IMR-90 (cell line): ENCODE measurements at regions not wholly inside any gene's neighbourhood (a gene's known extent, or its start where the extent isn't known, plus 50 kb on each side); places are given as distances from the start of the nearest gene placed in this dataset.
"Not testable (repeated sequence)": the region's sequence is repeated elsewhere in the genome, so short reads cannot be mapped to it uniquely, and the experiment has no call there.

ENCODE experiments used
- ATAC-seq: fragments of 200-7000 bp; cut with Tn5 transposase; 2 replicates; pipeline ENCODE4 v1.9.1; 2020; ENCODE audit warnings: low read depth, mild to moderate bottlenecking, moderate library complexity
- BruUV-seq: library from RNA; stranded (reverse); fragments of 400-500 nt; replicated peaks from 2 replicates; lab custom pipeline; 2021; lab: Mats Ljungman, UMichigan
- CTCF ChIA-PET: fragments of 300-600 bp; formaldehyde crosslinking; extraction: SDS; loops from one replicate; lab custom pipeline; 2021; ENCODE audit warnings: antibody characterized with exemption; lab: Yijun Ruan, JAX
- POLR2A ChIA-PET: fragments of 300-600 bp; sonication (Branson Sonifier 250); formaldehyde crosslinking; loops from one replicate; lab custom pipeline; 2022; ENCODE audit warnings: antibody characterized with exemption; ENCODE audit not compliant: unreplicated experiment; lab: Charles Lee
- DNase-seq: peaks from one replicate; pipeline ENCODE4 v3.0.0; 2013
- H2AFZ ChIP-seq: replicated peaks from 2 replicates; pipeline ENCODE3; 2013; ENCODE audit warnings: low read length, mild to moderate bottlenecking; ENCODE audit not compliant: poor library complexity
- H2AK5ac ChIP-seq: 2 replicates; pipeline ENCODE4 v1.6.1; 2013; ENCODE audit warnings: low read depth, low read length, inconsistent platforms
- H2AK9ac ChIP-seq: replicated peaks from 2 replicates; pipeline ENCODE3; 2013; ENCODE audit warnings: mild to moderate bottlenecking, low read depth, low read length, moderate library complexity; ENCODE audit not compliant: poor library complexity
- H2BK120ac ChIP-seq: 2 replicates; pipeline ENCODE4 v1.6.1; 2013; ENCODE audit warnings: low read depth, low read length, inconsistent platforms
- H2BK15ac ChIP-seq: 3 replicates; pipeline ENCODE4 v1.6.1; 2013; ENCODE audit warnings: low read depth, low read length, inconsistent platforms
- H2BK20ac ChIP-seq: 2 replicates; pipeline ENCODE4 v1.6.1; 2013; ENCODE audit warnings: low read depth, mild to moderate bottlenecking, inconsistent platforms, low read length, moderate library complexity
- H2BK5ac ChIP-seq: 2 replicates; pipeline ENCODE4 v1.6.1; 2013; ENCODE audit warnings: mild to moderate bottlenecking, low read depth, low read length, inconsistent platforms; ENCODE audit not compliant: poor library complexity, severe bottlenecking
- H3K14ac ChIP-seq: replicated peaks from 2 replicates; pipeline ENCODE4 v1.6.1; 2013; ENCODE audit warnings: low read depth, low read length, inconsistent platforms
- H3K18ac ChIP-seq: 2 replicates; pipeline ENCODE4 v1.6.1; 2013; ENCODE audit warnings: low read depth, low read length, control low read depth
- H3K23ac ChIP-seq: 2 replicates; pipeline ENCODE4 v1.6.1; 2013; ENCODE audit warnings: low read depth, low read length, inconsistent platforms
- H3K27ac ChIP-seq: 2 replicates; pipeline ENCODE4 v1.5.1; 2013; ENCODE audit warnings: mild to moderate bottlenecking, control low read depth, low read length; ENCODE audit not compliant: insufficient read depth
- H3K27me3 ChIP-seq: 2 replicates; pipeline ENCODE4 v1.6.1; 2013; ENCODE audit warnings: low read length; ENCODE audit not compliant: control insufficient read depth, insufficient read depth
- H3K36me3 ChIP-seq: 2 replicates; pipeline ENCODE4 v1.6.1; 2013; ENCODE audit warnings: low read length, mixed read lengths; ENCODE audit not compliant: control insufficient read depth, insufficient read depth
- H3K4ac ChIP-seq: 2 replicates; pipeline ENCODE4 v1.6.1; 2013; ENCODE audit warnings: low read depth, low read length, inconsistent platforms
- H3K4me1 ChIP-seq: 2 replicates; pipeline ENCODE4 v1.6.1; 2013; ENCODE audit warnings: low read length, mixed read lengths; ENCODE audit not compliant: control insufficient read depth, insufficient read depth
- H3K4me2 ChIP-seq: 2 replicates; pipeline ENCODE4 v1.6.1; 2013; ENCODE audit warnings: low read depth, mild to moderate bottlenecking, control low read depth, low read length, moderate library complexity
- H3K4me3 ChIP-seq: 2 replicates; pipeline ENCODE4 v1.5.1; 2013; ENCODE audit warnings: low read depth, mild to moderate bottlenecking, control low read depth, low read length, moderate library complexity; ENCODE audit not compliant: insufficient read depth
- H3K56ac ChIP-seq: 2 replicates; pipeline ENCODE4 v1.6.1; 2013; ENCODE audit warnings: low read length, inconsistent platforms; ENCODE audit not compliant: insufficient read depth; ENCODE audit errors: extremely low read depth
- H3K79me1 ChIP-seq, 2 experiments: 2 replicates each; pipeline ENCODE4 v1.6.1; 2013; ENCODE audit warnings: low read length in 2 of 2, inconsistent platforms in 1 of 2, low read depth in 1 of 2
- H3K9ac ChIP-seq: 2 replicates; pipeline ENCODE4 v1.6.1; 2013; ENCODE audit warnings: low read depth, low read length, control low read depth
- H3K9me1 ChIP-seq: 2 replicates; pipeline ENCODE4 v1.6.1; 2013; ENCODE audit warnings: low read length, inconsistent platforms; ENCODE audit not compliant: insufficient read depth
- H3K9me3 ChIP-seq: 2 replicates; pipeline ENCODE4 v1.6.1; 2013; ENCODE audit warnings: low read length; ENCODE audit not compliant: control insufficient read depth, insufficient read depth
- H4K20me1 ChIP-seq: 2 replicates; pipeline ENCODE4 v1.6.1; 2013; ENCODE audit warnings: low read length, inconsistent platforms; ENCODE audit not compliant: insufficient read depth
- H4K5ac ChIP-seq: 2 replicates; pipeline ENCODE4 v1.6.1; 2013; ENCODE audit warnings: mild to moderate bottlenecking, low read depth, low read length, control low read depth
- H4K8ac ChIP-seq, 2 experiments: 2 replicates each; pipeline ENCODE4 v1.6.1; 2013; ENCODE audit warnings: low read depth in 2 of 2, low read length in 2 of 2, control low read depth in 1 of 2, inconsistent platforms in 1 of 2
- H4K91ac ChIP-seq: 2 replicates; pipeline ENCODE4 v1.6.1; 2013; ENCODE audit warnings: low read depth, low read length, inconsistent platforms; ENCODE audit not compliant: insufficient read depth
- WGBS, 2 experiments: methylation state at CpG; one replicate each; pipeline versions ENCODE4 v1.1.5 to v1.1.7; 2013; ENCODE audit warnings: missing lambda C conversion rate in 2 of 2; ENCODE audit not compliant: insufficient read length in 1 of 2; ENCODE audit errors: extremely low coverage in 2 of 2; 5-methylcytosine and 5-hydroxymethylcytosine counted together
- dilution Hi-C: fragments of 300-500 bp; cut with HindIII; formaldehyde crosslinking; loops from one replicate; pipeline ENCODE4 v1.14.3; 2018; ENCODE audit warnings: low sequenced_read_pairs; ENCODE audit not compliant: unreplicated experiment
- in situ Hi-C: fragments of 300-500 bp; cut with MboI; formaldehyde crosslinking; loops from 3 replicates; pipeline ENCODE4 v1.14.3; 2019; ENCODE audit warnings: low sequenced_read_pairs, inconsistent platforms, mixed read lengths
- intact Hi-C: fragments of 100-400 bp; cut with micrococcal nuclease; formaldehyde crosslinking; loops from 2 replicates; pipeline ENCODE4 v1.10.0; 2022

GRCh38 chrX:140138492-140138891 lies 173.2 kb upstream of the CXorf66 start:
- H3K18ac ChIP-seq, CTCF ChIA-PET: not testable (repeated sequence)

GRCh38 chrX:140138065-140138464 lies 172.7 kb upstream of the CXorf66 start:
- H3K36me3 ChIP-seq, CTCF ChIA-PET, H4K8ac ChIP-seq, H2BK15ac ChIP-seq, ATAC-seq, H3K27me3 ChIP-seq, H2AFZ ChIP-seq, H3K9ac ChIP-seq, BruUV-seq, H4K20me1 ChIP-seq, H3K4ac ChIP-seq, H3K18ac ChIP-seq, H3K79me1 ChIP-seq, H3K23ac ChIP-seq, POLR2A ChIA-PET, H3K9me3 ChIP-seq, H2AK5ac ChIP-seq, H2BK5ac ChIP-seq, H3K27ac ChIP-seq, H3K56ac ChIP-seq, H3K4me1 ChIP-seq, H3K4me2 ChIP-seq, intact Hi-C loops, H3K9me1 ChIP-seq, H4K91ac ChIP-seq, dilution Hi-C loops, DNase-seq, H2BK20ac ChIP-seq, H2AK9ac ChIP-seq, H2BK120ac ChIP-seq, H3K14ac ChIP-seq, H4K5ac ChIP-seq, H3K4me3 ChIP-seq: not testable (repeated sequence)
- WGBS, 2 experiments, result no CpG with 5 or more reads among the region's 3 CpGs
- in situ Hi-C loops, result loop anchor here (5.0 kb wide), 1 partner anchor 61 kb away; no protein-coding TSS in a partner anchor

More at GRCh38 chrX:140138492-140138891, 173.2 kb upstream of the CXorf66 start:
- H2BK5ac ChIP-seq, H3K4me2 ChIP-seq, H3K4me1 ChIP-seq, H3K27me3 ChIP-seq, H3K4me3 ChIP-seq, H2BK20ac ChIP-seq, H3K9ac ChIP-seq, H3K9me3 ChIP-seq, POLR2A ChIA-PET, H3K27ac ChIP-seq, H3K9me1 ChIP-seq, H4K5ac ChIP-seq, H4K91ac ChIP-seq, H3K4ac ChIP-seq, H4K8ac ChIP-seq, intact Hi-C loops, H2AK5ac ChIP-seq, H3K36me3 ChIP-seq, H2BK15ac ChIP-seq, H2AFZ ChIP-seq, BruUV-seq, ATAC-seq, H4K20me1 ChIP-seq, H2AK9ac ChIP-seq, H3K79me1 ChIP-seq, H3K23ac ChIP-seq, H3K14ac ChIP-seq, DNase-seq, dilution Hi-C loops, H2BK120ac ChIP-seq, H3K56ac ChIP-seq: not testable (repeated sequence)
- in situ Hi-C loops, result loop anchor here (5.0 kb wide), 1 partner anchor 61 kb away; no protein-coding TSS in a partner anchor
- 57% methylated on average over 5 of the region's 9 CpGs; no CpG with 5 or more reads in 1 of the 2 experiments for WGBS, 2 experiments
